OCI-LY1 (cell line): ENCODE measurements at regions not wholly inside any gene's neighbourhood (a gene's known extent, or its start where the extent isn't known, plus 50 kb on each side); places are given as distances from the start of the nearest gene placed in this dataset.

ENCODE experiments used
- H2AFZ ChIP-seq: fragments of 200-600 bp; sonication (generic), shearing (Covaris generic); 2 replicates; pipeline ENCODE4 v1.6.0; 2014; ENCODE audit warnings: antibody characterized with exemption, mild to moderate bottlenecking, low read length
- H3F3A ChIP-seq: fragments of 200-600 bp; sonication (generic), shearing (Covaris generic); 2 replicates; pipeline ENCODE4 v1.6.0; 2014; ENCODE audit warnings: mild to moderate bottlenecking, antibody characterized with exemption, low read length, moderate library complexity; ENCODE audit not compliant: insufficient read depth
- H3K27ac ChIP-seq: fragments of 200-600 bp; sonication (generic); 2 replicates; pipeline ENCODE4 v1.5.1; 2014; ENCODE audit warnings: low read length, mixed run types, mild to moderate bottlenecking, low read depth; ENCODE audit not compliant: poor library complexity, severe bottlenecking
- H3K27me3 ChIP-seq: fragments of 200-600 bp; sonication (generic); 2 replicates; pipeline ENCODE4 v1.6.0; 2014; ENCODE audit warnings: antibody characterized with exemption, mild to moderate bottlenecking, low read length, moderate library complexity; ENCODE audit not compliant: insufficient read depth
- H3K36me3 ChIP-seq: fragments of 200-600 bp; sonication (generic); 2 replicates; pipeline ENCODE4 v1.6.1; 2014; ENCODE audit warnings: mild to moderate bottlenecking, antibody characterized with exemption, low read length, moderate library complexity, mixed read lengths; ENCODE audit not compliant: insufficient read depth
- H3K4me1 ChIP-seq: fragments of 200-600 bp; sonication (generic); 2 replicates; pipeline ENCODE4 v1.5.1; 2014; ENCODE audit warnings: mild to moderate bottlenecking, low read length, moderate library complexity; ENCODE audit not compliant: insufficient read depth, severe bottlenecking
- H3K4me2 ChIP-seq: fragments of 200-600 bp; sonication (generic), shearing (Covaris generic); 2 replicates; pipeline ENCODE4 v1.6.1; 2014; ENCODE audit warnings: low read length
- H3K4me3 ChIP-seq: fragments of 200-600 bp; sonication (generic); 2 replicates; pipeline ENCODE4 v1.5.1; 2014; ENCODE audit warnings: low read length, low read depth, mild to moderate bottlenecking, mixed read lengths; ENCODE audit not compliant: poor library complexity, severe bottlenecking
- H3K79me2 ChIP-seq: fragments of 200-600 bp; shearing (Covaris generic); 2 replicates; pipeline ENCODE4 v1.6.1; 2016; ENCODE audit warnings: mixed run types, low read length, mixed read lengths; ENCODE audit not compliant: insufficient read depth
- H3K9ac ChIP-seq: fragments of 200-600 bp; sonication (generic), shearing (Covaris generic); 2 replicates; pipeline ENCODE4 v1.6.1; 2014; ENCODE audit warnings: mild to moderate bottlenecking, low read length, mixed read lengths
- H3K9me2 ChIP-seq: fragments of 200-600 bp; sonication (generic), shearing (Covaris generic); 2 replicates; pipeline ENCODE4 v1.6.1; 2014; ENCODE audit warnings: low read depth, mild to moderate bottlenecking, low read length, mixed read lengths
- H3K9me3 ChIP-seq: fragments of 200-600 bp; shearing (Covaris generic); 2 replicates; pipeline ENCODE4 v1.6.1; 2014; ENCODE audit warnings: low read length, mixed read lengths
- H4K20me1 ChIP-seq: fragments of 200-600 bp; sonication (generic), shearing (Covaris generic); 2 replicates; pipeline ENCODE4 v1.6.0; 2016; ENCODE audit warnings: mild to moderate bottlenecking, low read length; ENCODE audit not compliant: insufficient read depth
- CTCF ChIP-seq: fragments of 200-600 bp; sonication (generic), shearing (Covaris generic); IDR thresholded peaks from 2 replicates; pipeline ENCODE4 v1.5.1; 2017; ENCODE audit warnings: mild to moderate bottlenecking, antibody characterized with exemption, low read length, moderate library complexity, mixed read lengths
- EZH2 ChIP-seq: fragments of 200-600 bp; sonication (generic), shearing (Covaris generic); IDR thresholded peaks from 2 replicates; pipeline ENCODE4 v1.8.0; 2017; ENCODE audit warnings: borderline replicate concordance, mixed run types, mild to moderate bottlenecking, antibody characterized with exemption, low read length, moderate library complexity, mixed read lengths

- no peaks in the 10 kb centered on the region for H3K27me3 ChIP-seq
- H3K4me3 ChIP-seq, result no peak overlapping the region
- H3K4me2 ChIP-seq, result no peak overlapping the region
- H3F3A ChIP-seq, result no peaks in the 10 kb centered on the region
- TF ChIP-seq EZH2 (no peak), CTCF (no peak)
- H3K36me3 ChIP-seq, result no peaks in the 10 kb centered on the region
- H4K20me1 ChIP-seq, result no peaks in the 10 kb centered on the region
- no peaks in the 10 kb centered on the region; the same call in 1 of the 2 replicates for H3K9me3 ChIP-seq
- no peaks in the 10 kb centered on the region for H3K4me1 ChIP-seq
- no peak overlapping the region for H2AFZ ChIP-seq
- H3K9me2 ChIP-seq, result no peaks in the 10 kb centered on the region
- H3K79me2 ChIP-seq, result no peaks in the 10 kb centered on the region
- H3K9ac ChIP-seq, result no peak overlapping the region
- H3K27ac ChIP-seq, result no peak overlapping the region
These were observed 488.8 kb upstream of the CCDC196 start for GRCh38 chr14:65997347-65997746.

GRCh38 chr14:65999865-66000264, 486.3 kb upstream of the CCDC196 start:
- H3K36me3 ChIP-seq, result no peaks in the 10 kb centered on the region
- no peaks in the 10 kb centered on the region for H3K27me3 ChIP-seq
- H3K4me2 ChIP-seq, result no peak overlapping the region
- H3K9me2 ChIP-seq, result no peaks in the 10 kb centered on the region
- H2AFZ ChIP-seq, result no peak overlapping the region
- no peaks in the 10 kb centered on the region for H3K4me1 ChIP-seq
- H3K79me2 ChIP-seq, result no peaks in the 10 kb centered on the region
- H3K4me3 ChIP-seq, result no peak overlapping the region
- no peaks in the 10 kb centered on the region for H4K20me1 ChIP-seq
- no peak overlapping the region for H3K27ac ChIP-seq
- no peaks in the 10 kb centered on the region for H3F3A ChIP-seq
- TF ChIP-seq EZH2 (no peak), CTCF (no peak)
- H3K9ac ChIP-seq, result no peak overlapping the region
- no peaks in the 10 kb centered on the region; the same call in 1 of the 2 replicates for H3K9me3 ChIP-seq

- no peaks in the 10 kb centered on the region for H3K79me2 ChIP-seq
- no peaks in the 10 kb centered on the region for H3K36me3 ChIP-seq
- H3K4me2 ChIP-seq, result no peak overlapping the region
- no peaks in the 10 kb centered on the region for H3K27me3 ChIP-seq
- H3K9me3 ChIP-seq, result no peaks in the 10 kb centered on the region; the same call in 1 of the 2 replicates
- H3F3A ChIP-seq, result no peaks in the 10 kb centered on the region
- no peak overlapping the region for H3K9ac ChIP-seq
- no peak overlapping the region for H3K4me3 ChIP-seq
- H4K20me1 ChIP-seq, result no peaks in the 10 kb centered on the region
- no peaks in the 10 kb centered on the region for H3K9me2 ChIP-seq
- TF ChIP-seq CTCF, result no peak
- H2AFZ ChIP-seq, result no peak overlapping the region
- H3K27ac ChIP-seq, result no peak overlapping the region
- no peaks in the 10 kb centered on the region for H3K4me1 ChIP-seq
These were observed 485.4 kb upstream of the CCDC196 start for GRCh38 chr14:66000766-66001165.
